Hepatocyte (in vitro differentiated cells): ENCODE measurements at regions not wholly inside any gene's neighbourhood (a gene's known extent, or its start where the extent isn't known, plus 50 kb on each side); places are given as distances from the start of the nearest gene placed in this dataset.
"Not testable (repeated sequence)": the region's sequence is repeated elsewhere in the genome, so short reads cannot be mapped to it uniquely, and the experiment has no call there.

Source experiments
- DNase-seq: peaks from one replicate; pipeline ENCODE4 v3.0.0-alpha.2; 2016; ENCODE audit warnings: low spot score
- H2AFZ ChIP-seq: fragments of 200-600 bp; sonication (generic); 2 replicates; pipeline ENCODE4 v1.6.0; 2016; ENCODE audit warnings: antibody characterized with exemption, mild to moderate bottlenecking
- H3K27ac ChIP-seq: fragments of 200-600 bp; sonication (generic); 2 replicates; pipeline ENCODE4 v1.5.1; 2016; ENCODE audit warnings: mild to moderate bottlenecking
- H3K27me3 ChIP-seq: fragments of 200-600 bp; sonication (generic); 2 replicates; pipeline ENCODE4 v1.6.1; 2016
- H3K36me3 ChIP-seq: fragments of 200-600 bp; sonication (generic); replicated peaks from 2 replicates; pipeline ENCODE4 v1.5.1; 2016; ENCODE audit warnings: low read depth; ENCODE audit not compliant: insufficient read depth
- H3K4me1 ChIP-seq: fragments of 200-600 bp; sonication (generic); 2 replicates; pipeline ENCODE4 v1.5.1; 2016; ENCODE audit warnings: mild to moderate bottlenecking, moderate library complexity; ENCODE audit not compliant: insufficient read depth
- H3K4me2 ChIP-seq: fragments of 200-600 bp; sonication (generic); 2 replicates; pipeline ENCODE4 v1.6.0; 2016
- H3K4me3 ChIP-seq: fragments of 200-600 bp; sonication (generic); 2 replicates; pipeline ENCODE4 v1.5.1; 2016; ENCODE audit warnings: mild to moderate bottlenecking
- H3K79me2 ChIP-seq: fragments of 200-600 bp; sonication (generic); 2 replicates; pipeline ENCODE4 v1.6.0; 2017; ENCODE audit warnings: mild to moderate bottlenecking
- H3K9me2 ChIP-seq: fragments of 200-600 bp; sonication (generic); replicated peaks from 2 replicates; pipeline ENCODE4 v1.6.0; 2017; ENCODE audit warnings: mild to moderate bottlenecking; ENCODE audit not compliant: insufficient read depth
- H3K9me3 ChIP-seq: fragments of 200-600 bp; sonication (generic); 2 replicates; pipeline ENCODE4 v1.5.1; 2016; ENCODE audit warnings: low read depth, mild to moderate bottlenecking
- H4K20me1 ChIP-seq: fragments of 200-600 bp; sonication (generic); 2 replicates; pipeline ENCODE4 v1.6.0; 2016; ENCODE audit warnings: mild to moderate bottlenecking; ENCODE audit not compliant: insufficient read depth, poor library complexity, severe bottlenecking
- EZH2 ChIP-seq: fragments of 200-600 bp; sonication (generic); IDR thresholded peaks from 2 replicates; pipeline ENCODE4 v1.6.1; 2016; ENCODE audit warnings: antibody characterized with exemption, mild to moderate bottlenecking, borderline replicate concordance
- EZH2phosphoT487 ChIP-seq: fragments of 200-600 bp; sonication (generic); IDR thresholded peaks from one replicate; pipeline ENCODE4 v1.6.1; 2018; ENCODE audit warnings: antibody characterized with exemption, mild to moderate bottlenecking, low read depth, moderate library complexity; ENCODE audit not compliant: unreplicated experiment, severe bottlenecking
- WGBS: methylation state at CpG from one replicate; pipeline ENCODE4 v1.1.6; 2016; ENCODE audit warnings: low lambda C conversion rate; ENCODE audit errors: missing lambda C conversion rate; 5-methylcytosine and 5-hydroxymethylcytosine counted together
- TF ChIP-seq, protein P1 (sequence below): fragments of 200-600 bp; sonication (generic); IDR thresholded peaks from 2 replicates; pipeline ENCODE4 v1.5.1; 2016; ENCODE audit warnings: antibody characterized with exemption, mild to moderate bottlenecking; ENCODE audit not compliant: poor library complexity

DNA sequence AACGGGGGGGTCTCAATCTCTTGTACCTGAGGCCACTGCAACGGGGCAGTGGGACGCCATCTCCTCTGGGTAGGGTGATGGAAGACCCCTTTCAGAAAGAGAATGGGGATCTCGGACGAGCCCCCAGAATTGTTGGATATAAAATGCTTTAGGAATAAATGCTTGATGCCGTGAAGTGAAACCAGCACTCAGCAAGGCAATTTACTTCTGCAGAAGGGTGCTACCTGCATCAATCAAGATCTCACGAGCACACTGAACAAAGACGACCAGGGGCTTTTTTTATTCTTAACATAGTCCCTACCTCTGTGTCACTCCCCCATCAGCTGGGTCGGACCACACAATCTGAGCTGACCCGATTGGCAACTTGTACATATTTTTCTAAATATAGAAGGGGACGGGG lies 203.6 kb upstream of the TBX18 start:
- no peak overlapping the region for H2AFZ ChIP-seq
- no peaks in the 10 kb centered on the region for H3K9me2 ChIP-seq
- no peak for DNase-seq
- H3K27me3 ChIP-seq = no peaks in the 10 kb centered on the region
- H3K9me3 ChIP-seq = no peaks in the 10 kb centered on the region
- no peaks in the 10 kb centered on the region for H4K20me1 ChIP-seq
- H3K4me2 ChIP-seq = peak overlapping the region; percentile 29
- TF ChIP-seq EZH2 = no peak
- no peak for TF ChIP-seq EZH2phosphoT487
- TF ChIP-seq, protein P1, sequence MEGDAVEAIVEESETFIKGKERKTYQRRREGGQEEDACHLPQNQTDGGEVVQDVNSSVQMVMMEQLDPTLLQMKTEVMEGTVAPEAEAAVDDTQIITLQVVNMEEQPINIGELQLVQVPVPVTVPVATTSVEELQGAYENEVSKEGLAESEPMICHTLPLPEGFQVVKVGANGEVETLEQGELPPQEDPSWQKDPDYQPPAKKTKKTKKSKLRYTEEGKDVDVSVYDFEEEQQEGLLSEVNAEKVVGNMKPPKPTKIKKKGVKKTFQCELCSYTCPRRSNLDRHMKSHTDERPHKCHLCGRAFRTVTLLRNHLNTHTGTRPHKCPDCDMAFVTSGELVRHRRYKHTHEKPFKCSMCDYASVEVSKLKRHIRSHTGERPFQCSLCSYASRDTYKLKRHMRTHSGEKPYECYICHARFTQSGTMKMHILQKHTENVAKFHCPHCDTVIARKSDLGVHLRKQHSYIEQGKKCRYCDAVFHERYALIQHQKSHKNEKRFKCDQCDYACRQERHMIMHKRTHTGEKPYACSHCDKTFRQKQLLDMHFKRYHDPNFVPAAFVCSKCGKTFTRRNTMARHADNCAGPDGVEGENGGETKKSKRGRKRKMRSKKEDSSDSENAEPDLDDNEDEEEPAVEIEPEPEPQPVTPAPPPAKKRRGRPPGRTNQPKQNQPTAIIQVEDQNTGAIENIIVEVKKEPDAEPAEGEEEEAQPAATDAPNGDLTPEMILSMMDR = no peak
- no peak overlapping the region for H3K27ac ChIP-seq
- no peaks in the 10 kb centered on the region for H3K79me2 ChIP-seq
- H3K36me3 ChIP-seq = no peaks in the 10 kb centered on the region
- no peak overlapping the region for H3K4me3 ChIP-seq
- WGBS = 84% methylated on average over 11 of the region's 11 CpGs
- H3K4me1 ChIP-seq = no peaks in the 10 kb centered on the region

DNA sequence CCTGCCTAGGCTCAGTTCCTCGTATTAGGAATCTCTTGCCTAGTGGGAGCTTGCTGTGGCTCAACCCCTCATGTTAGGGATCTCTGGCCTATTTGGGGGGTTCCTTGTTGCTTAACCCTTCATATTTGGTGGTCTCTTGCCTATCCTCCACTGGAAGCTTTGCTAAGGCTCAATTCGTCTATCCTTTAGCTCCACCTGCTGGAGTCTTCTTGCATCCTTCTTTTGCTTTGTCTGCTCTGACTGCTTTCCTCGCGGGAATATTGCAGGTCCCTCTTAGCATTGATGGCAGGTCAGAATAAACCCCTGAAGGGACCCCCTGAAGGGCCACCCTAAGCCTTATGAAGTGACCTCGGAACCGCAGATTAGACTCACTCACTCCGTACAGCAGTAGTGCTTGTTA lies 203.0 kb upstream of the TBX18 start:
- H4K20me1 ChIP-seq = no peaks in the 10 kb centered on the region
- H3K4me3 ChIP-seq = no peak overlapping the region
- no peaks in the 10 kb centered on the region for H3K9me3 ChIP-seq
- DNase-seq = peak; percentile 55
- no peaks in the 10 kb centered on the region for H3K9me2 ChIP-seq
- no peaks in the 10 kb centered on the region for H3K4me1 ChIP-seq
- no peaks in the 10 kb centered on the region for H3K27me3 ChIP-seq
- no peak for TF ChIP-seq EZH2
- TF ChIP-seq, protein P1 = peak; percentile 63
- 48% methylated on average over 7 of the region's 7 CpGs for WGBS
- H3K36me3 ChIP-seq = no peaks in the 10 kb centered on the region
- H3K79me2 ChIP-seq = no peaks in the 10 kb centered on the region
- peak overlapping the region; percentile 29 for H3K4me2 ChIP-seq
- H2AFZ ChIP-seq = no peak overlapping the region
- H3K27ac ChIP-seq = no peak overlapping the region

DNA sequence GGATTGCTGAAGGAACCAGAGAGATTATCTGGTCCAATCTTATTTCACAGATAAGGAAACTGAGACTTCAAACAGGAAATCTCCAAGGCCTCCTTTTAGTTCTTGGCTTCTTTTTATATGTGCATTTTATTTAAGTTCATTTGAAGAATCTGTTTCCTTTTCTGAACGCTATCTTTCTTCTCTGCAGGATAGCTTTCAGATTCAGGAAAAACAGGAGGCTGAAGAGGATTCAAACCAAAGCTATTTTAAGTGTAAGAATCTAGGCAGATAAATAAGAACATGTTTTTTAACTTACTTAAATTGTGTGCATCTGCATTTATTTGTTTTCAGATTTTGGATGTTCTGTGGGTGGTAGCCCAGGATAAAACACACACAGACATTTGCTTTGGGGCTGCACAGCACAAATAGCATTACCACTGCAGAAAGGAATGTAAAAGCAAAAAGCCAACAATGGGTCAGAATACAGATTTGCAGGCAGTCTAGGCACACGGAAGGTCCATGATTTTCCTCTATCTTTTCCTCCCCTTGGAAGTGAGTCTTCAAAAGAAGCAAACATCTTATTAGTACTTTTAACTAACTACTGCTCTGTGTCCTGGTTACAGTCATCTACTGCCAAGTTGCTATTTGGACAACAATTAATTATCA lies 188.8 kb upstream of the TBX18 start:
- Histone ChIP-seq H3K4me3 (no peak overlapping the region), H2AFZ (no peak overlapping the region), H4K20me1 (no peaks in the 10 kb centered on the region), H3K9me3 (no peaks in the 10 kb centered on the region), H3K36me3 (no peaks in the 10 kb centered on the region), H3K27me3 (no peaks in the 10 kb centered on the region), H3K9me2 (no peaks in the 10 kb centered on the region), H3K4me1 (no peaks in the 10 kb centered on the region), H3K4me2 (no peak overlapping the region), H3K27ac (no peak overlapping the region), H3K79me2 (no peaks in the 10 kb centered on the region)
- TF ChIP-seq, protein P1 = no peak
- no peak for DNase-seq
- 45% methylated on average over 2 of the region's 2 CpGs for WGBS

DNA sequence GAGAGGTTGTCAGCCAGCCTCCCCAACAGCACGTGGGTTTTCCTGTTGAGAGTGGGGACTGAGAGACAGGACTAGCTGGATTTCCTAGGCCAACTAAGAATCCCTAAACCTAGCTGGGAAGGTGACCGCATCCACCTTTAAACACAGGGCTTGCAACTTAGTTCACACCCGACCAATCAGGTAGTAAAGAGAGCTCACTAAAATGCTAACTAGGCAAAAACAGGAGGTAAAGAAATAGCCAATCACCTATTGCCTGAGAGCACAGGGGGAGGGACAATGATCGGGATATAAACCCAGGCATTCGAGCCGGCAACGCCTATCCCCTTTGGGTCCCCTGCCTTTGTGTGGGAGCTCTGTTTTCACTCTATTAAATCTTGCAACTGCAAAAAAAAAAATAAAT lies 180.5 kb upstream of the TBX18 start:
- not testable (repeated sequence) for H3K9me2 ChIP-seq, H3K36me3 ChIP-seq

More for the DNA sequence above, 180.5 kb upstream of the TBX18 start:
- 91% methylated on average over 7 of the region's 7 CpGs for WGBS
- not testable (repeated sequence) for H3K4me3 ChIP-seq, DNase-seq, H3K27ac ChIP-seq, H4K20me1 ChIP-seq, H3K79me2 ChIP-seq, H3K4me1 ChIP-seq, H3K9me3 ChIP-seq, H3K4me2 ChIP-seq, H3K27me3 ChIP-seq, H2AFZ ChIP-seq
